HepG2 (cell line): ENCODE measurements at regions not wholly inside any gene's neighbourhood (a gene's known extent, or its start where the extent isn't known, plus 50 kb on each side); places are given as distances from the start of the nearest gene placed in this dataset.

Experiments used
- ATAC-seq: fragments of 200-7000 bp; cut with Tn5 transposase; 3 replicates; pipeline ENCODE4 v1.9.1; 2020; ENCODE audit warnings: mild to moderate bottlenecking, moderate library complexity
- BruUV-seq: library from RNA; stranded (reverse); fragments of 400-500 nt; replicated peaks from 2 replicates; lab custom pipeline; 2021; lab: Mats Ljungman, UMichigan
- CTCF ChIA-PET: fragments of 300-600 bp; formaldehyde crosslinking; extraction: SDS; loops from one replicate; lab custom pipeline; 2021; ENCODE audit warnings: low total read pairs, inconsistent platforms, low intra/inter-chr PET ratio; lab: Yijun Ruan, JAX
- POLR2A ChIA-PET: fragments of 350-600 bp; sonication (Branson Sonifier 250); formaldehyde crosslinking; loops from one replicate; lab custom pipeline; 2020; ENCODE audit warnings: antibody characterized with exemption, inconsistent platforms; lab: Yijun Ruan, JAX
- DNase-seq: peaks from one replicate; pipeline ENCODE4 v3.0.0-alpha.2; 2015; ENCODE audit warnings: low spot score
- FAIRE-seq: peaks from 3 replicates; lab custom pipeline; 2011; peaks lifted over from hg19 to GRCh38; lab: Jason Lieb, UNC
- H2AFZ ChIP-seq: one replicate; pipeline ENCODE4 v1.6.1; 2011; ENCODE audit warnings: low read length, inconsistent platforms
- H3K27ac ChIP-seq: fragments of 300-600 bp; 3 replicates; pipeline ENCODE4 v1.8.0; 2011; ENCODE audit warnings: mixed run types, mild to moderate bottlenecking, mixed read lengths, low read length, inconsistent platforms; ENCODE audit not compliant: insufficient read depth; ENCODE audit errors: extremely low read length
- H3K27me3 ChIP-seq, 2 experiments: fragments of 200-600 bp in 1 of 2; 2 replicates in 1 of 2; 3 replicates in 1 of 2; pipeline versions ENCODE4 v1.6.0 to v1.8.0; 2011; ENCODE audit warnings: low read length in 2 of 2, mild to moderate bottlenecking in 2 of 2, moderate library complexity in 2 of 2, inconsistent platforms in 1 of 2; ENCODE audit not compliant: insufficient read depth in 2 of 2, control insufficient read depth in 1 of 2
- H3K36me3 ChIP-seq, 2 experiments: fragments of 200-600 bp in 1 of 2; replicated peaks in 1 of 2; 2 replicates in 1 of 2; 3 replicates in 1 of 2; pipeline versions ENCODE4 v1.5.1 to v1.8.0; 2011; ENCODE audit warnings: low read length in 2 of 2, inconsistent platforms in 1 of 2; ENCODE audit not compliant: insufficient read depth in 2 of 2, control insufficient read depth in 1 of 2
- H3K4me1 ChIP-seq: 2 replicates; pipeline ENCODE4 v1.5.1; 2012; ENCODE audit warnings: low read length, inconsistent platforms; ENCODE audit not compliant: insufficient read depth
- H3K4me2 ChIP-seq: 2 replicates; pipeline ENCODE4 v1.6.0; 2011; ENCODE audit warnings: low read depth, low read length, inconsistent platforms
- H3K4me3 ChIP-seq, 3 experiments: fragments of 200-600 bp in 1 of 3; sonication (generic), shearing (Covaris generic) in 1 of 3; replicated peaks in 1 of 3; 2 replicates each; pipeline ENCODE4 v1.5.1; 2011 to 2016; ENCODE audit warnings: low read length in 3 of 3, inconsistent platforms in 2 of 3, low read depth in 2 of 3, mild to moderate bottlenecking in 2 of 3, control low read depth in 1 of 3, mixed read lengths in 1 of 3; ENCODE audit not compliant: insufficient read depth in 1 of 3
- H3K79me2 ChIP-seq: one replicate; pipeline ENCODE4 v1.6.1; 2011; ENCODE audit warnings: low read length, inconsistent platforms; ENCODE audit not compliant: insufficient read depth
- H3K9ac ChIP-seq: 2 replicates; pipeline ENCODE4 v1.6.0; 2011; ENCODE audit warnings: mild to moderate bottlenecking, low read depth, low read length, inconsistent platforms; ENCODE audit not compliant: insufficient read depth
- H3K9me3 ChIP-seq: 2 replicates; pipeline ENCODE4 v1.5.1; 2012; ENCODE audit warnings: mild to moderate bottlenecking, low read length
- H4K20me1 ChIP-seq: 2 replicates; pipeline ENCODE4 v1.6.0; 2011; ENCODE audit warnings: inconsistent platforms, mild to moderate bottlenecking, low read length, moderate library complexity; ENCODE audit not compliant: insufficient read depth
- FOXA1 ChIP-seq, 2 experiments: fragments of 450-650 bp in 1 of 2; sonication (generic) in 1 of 2; formaldehyde crosslinking in 1 of 2; IDR thresholded peaks; 2 replicates each; pipeline versions ENCODE4 v1.4.0 to v1.6.1; 2016 to 2020; ENCODE audit warnings: missing genetic modification reagents in 1 of 2
- FOXA3 ChIP-seq: IDR thresholded peaks from 2 replicates; pipeline ENCODE4 v1.6.1; 2016; ENCODE audit warnings: missing genetic modification reagents, missing compliant biosample characterization
- FOXO1 ChIP-seq: sonication (generic); formaldehyde crosslinking; IDR thresholded peaks from 2 replicates; pipeline ENCODE4 v1.4.0; 2020; ENCODE audit warnings: missing genetic modification reagents
- HIVEP1 ChIP-seq: sonication (generic); formaldehyde crosslinking; IDR thresholded peaks from 2 replicates; pipeline ENCODE4 v1.4.0; 2020; ENCODE audit warnings: mild to moderate bottlenecking, missing genetic modification reagents
- NCOA2 ChIP-seq: sonication (generic); formaldehyde crosslinking; IDR thresholded peaks from 2 replicates; pipeline ENCODE4 v1.8.0; 2022; ENCODE audit warnings: inconsistent platforms
- PCBP2 ChIP-seq: fragments of 200-400 bp; formaldehyde crosslinking; optimal IDR thresholded peaks from 2 replicates; pipeline ENCODE3; 2018; ENCODE audit warnings: low read length, low read depth; ENCODE audit not compliant: poor library complexity, severe bottlenecking
- RXRB ChIP-seq: IDR thresholded peaks from 2 replicates; pipeline ENCODE4 v1.6.1; 2016; ENCODE audit warnings: borderline replicate concordance, missing genetic modification reagents, missing compliant biosample characterization
- SATB2 ChIP-seq: sonication (generic); formaldehyde crosslinking; IDR thresholded peaks from 2 replicates; pipeline ENCODE4 v1.5.0; 2020; ENCODE audit warnings: missing genetic modification reagents
- TEAD2 ChIP-seq: sonication (generic); formaldehyde crosslinking; IDR thresholded peaks from 2 replicates; pipeline ENCODE4 v1.9.0; 2021; ENCODE audit warnings: missing genetic modification reagents
- YY1 ChIP-seq: IDR thresholded peaks from 2 replicates; pipeline ENCODE4 v1.6.1; 2011; ENCODE audit warnings: low read length, low read depth, moderate library complexity, mild to moderate bottlenecking; ENCODE audit not compliant: insufficient read depth, insufficient replicate concordance
- ZNF883 ChIP-seq: sonication (generic); formaldehyde crosslinking; IDR thresholded peaks from 2 replicates; pipeline ENCODE4 v1.5.1; 2020; ENCODE audit warnings: mild to moderate bottlenecking, missing genetic modification reagents; ENCODE audit errors: not compliant biosample characterization
- WGBS: methylation state at CpG from one replicate; pipeline ENCODE4 v1.1.6; 2017; ENCODE audit warnings: low lambda C conversion rate; 5-methylcytosine and 5-hydroxymethylcytosine counted together
- in situ Hi-C: cut with HindIII; loops from 2 replicates; pipeline ENCODE4 v1.10.0; 2017; ENCODE audit warnings: low pct_unique_long_range_greater_than_20kb; ENCODE audit not compliant: extremely low pct_ligation_motif_present
- intact Hi-C: fragments of 100-400 bp; cut with micrococcal nuclease; formaldehyde crosslinking; loops from one replicate; pipeline ENCODE4 v1.10.0; 2022; ENCODE audit not compliant: unreplicated experiment
- TF ChIP-seq, protein P1 (sequence below): sonication (generic); formaldehyde crosslinking; IDR thresholded peaks from 2 replicates; pipeline ENCODE4 v1.8.0; 2022; ENCODE audit warnings: missing genetic modification reagents, mild to moderate bottlenecking, borderline replicate concordance
- TF ChIP-seq, protein P2 (sequence below): sonication (generic); formaldehyde crosslinking; conservative IDR thresholded peaks from 2 replicates; pipeline ENCODE4 v1.8.1; 2023; ENCODE audit warnings: missing genetic modification reagents
- TF ChIP-seq, protein P3 (sequence below): sonication (generic); formaldehyde crosslinking; IDR thresholded peaks from 2 replicates; pipeline ENCODE4 v1.4.0; 2020; ENCODE audit warnings: mild to moderate bottlenecking, missing genetic modification reagents
- TF ChIP-seq, protein P4 (sequence below): sonication (generic); formaldehyde crosslinking; IDR thresholded peaks from 2 replicates; pipeline ENCODE4 v1.4.0; 2020; ENCODE audit warnings: missing genetic modification reagents

DNA sequence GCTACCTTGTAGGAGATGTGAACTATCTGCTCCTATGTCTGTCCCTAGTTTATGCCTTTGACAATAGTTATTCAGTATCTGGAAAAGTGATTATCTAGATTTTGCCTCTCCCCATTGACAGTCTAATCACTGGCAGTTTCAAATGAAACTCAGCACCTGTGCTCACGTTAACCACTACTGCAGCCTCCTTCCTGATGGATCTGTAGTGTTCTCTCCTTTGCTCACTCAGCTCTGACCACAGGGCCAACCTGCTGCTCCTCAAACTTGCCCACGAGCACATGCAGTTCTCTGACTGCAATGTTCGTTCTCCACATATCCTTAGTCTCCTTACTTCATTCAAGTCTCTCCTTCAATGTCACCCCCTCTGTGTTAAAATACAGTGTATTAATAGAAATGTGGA, 230.1 kb downstream of the NHLRC3 start (continued):
- TF ChIP-seq PCBP2 (no peak), TEAD2 (no peak), FOXO1 (CRISPR knock-in tag) (no peak), NCOA2 (no peak), ZNF883 (no peak), SATB2 (CRISPR knock-in tag) (no peak)
- TF ChIP-seq, protein P1, sequence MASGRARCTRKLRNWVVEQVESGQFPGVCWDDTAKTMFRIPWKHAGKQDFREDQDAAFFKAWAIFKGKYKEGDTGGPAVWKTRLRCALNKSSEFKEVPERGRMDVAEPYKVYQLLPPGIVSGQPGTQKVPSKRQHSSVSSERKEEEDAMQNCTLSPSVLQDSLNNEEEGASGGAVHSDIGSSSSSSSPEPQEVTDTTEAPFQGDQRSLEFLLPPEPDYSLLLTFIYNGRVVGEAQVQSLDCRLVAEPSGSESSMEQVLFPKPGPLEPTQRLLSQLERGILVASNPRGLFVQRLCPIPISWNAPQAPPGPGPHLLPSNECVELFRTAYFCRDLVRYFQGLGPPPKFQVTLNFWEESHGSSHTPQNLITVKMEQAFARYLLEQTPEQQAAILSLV (CRISPR knock-in tag): no peak

DNA sequence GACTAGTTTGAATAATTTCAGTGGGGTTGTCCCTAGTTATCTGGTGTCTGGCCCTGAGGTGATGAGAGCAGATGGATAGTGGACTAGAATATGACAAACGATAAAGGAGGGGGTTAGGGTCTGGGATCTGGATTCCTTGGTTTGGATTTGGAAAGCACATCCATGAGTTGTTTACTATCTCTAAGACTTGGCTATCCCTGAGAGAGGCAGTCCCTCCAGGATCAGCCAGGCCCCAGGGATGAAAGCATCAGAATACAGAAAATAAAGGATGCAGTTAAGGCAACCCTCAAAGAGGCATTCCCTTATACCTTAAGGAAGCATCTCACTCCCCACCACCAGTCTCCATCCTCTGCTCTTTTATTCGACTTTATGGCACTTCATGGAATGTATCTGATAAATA, 230.7 kb downstream of the NHLRC3 start:
- POLR2A ChIA-PET: no interaction called here
- Histone ChIP-seq H3K4me3 (no peak overlapping the region), H3K9me3 (no peaks in the 10 kb centered on the region), H3K9ac (no peak overlapping the region), H3K36me3 (no peaks in the 10 kb centered on the region), H3K27ac (no peak overlapping the region), H3K4me2 (no peak overlapping the region), H2AFZ (no peak overlapping the region), H3K27me3 (no peaks in the 10 kb centered on the region), H3K79me2 (no peaks in the 10 kb centered on the region), H4K20me1 (no peaks in the 10 kb centered on the region), H3K4me1 (no peaks in the 10 kb centered on the region)
- intact Hi-C loops: no loop called here
- WGBS: 0% methylated on average over 2 of the region's 2 CpGs
- no peak for FAIRE-seq
- in situ Hi-C loops: loop anchor here (25.0 kb wide), 1 partner anchor 343 kb away; the partner anchor contains the start of gene LHFPL6
- no peak for DNase-seq
- ATAC-seq: no peak
- BruUV-seq: no TSS peak
- CTCF ChIA-PET: no interaction called here
- TF ChIP-seq, protein P2, sequence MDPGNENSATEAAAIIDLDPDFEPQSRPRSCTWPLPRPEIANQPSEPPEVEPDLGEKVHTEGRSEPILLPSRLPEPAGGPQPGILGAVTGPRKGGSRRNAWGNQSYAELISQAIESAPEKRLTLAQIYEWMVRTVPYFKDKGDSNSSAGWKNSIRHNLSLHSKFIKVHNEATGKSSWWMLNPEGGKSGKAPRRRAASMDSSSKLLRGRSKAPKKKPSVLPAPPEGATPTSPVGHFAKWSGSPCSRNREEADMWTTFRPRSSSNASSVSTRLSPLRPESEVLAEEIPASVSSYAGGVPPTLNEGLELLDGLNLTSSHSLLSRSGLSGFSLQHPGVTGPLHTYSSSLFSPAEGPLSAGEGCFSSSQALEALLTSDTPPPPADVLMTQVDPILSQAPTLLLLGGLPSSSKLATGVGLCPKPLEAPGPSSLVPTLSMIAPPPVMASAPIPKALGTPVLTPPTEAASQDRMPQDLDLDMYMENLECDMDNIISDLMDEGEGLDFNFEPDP (CRISPR knock-in tag): no peak
- TF ChIP-seq RXRB (CRISPR knock-in tag): no peak
- TF ChIP-seq, protein P3, sequence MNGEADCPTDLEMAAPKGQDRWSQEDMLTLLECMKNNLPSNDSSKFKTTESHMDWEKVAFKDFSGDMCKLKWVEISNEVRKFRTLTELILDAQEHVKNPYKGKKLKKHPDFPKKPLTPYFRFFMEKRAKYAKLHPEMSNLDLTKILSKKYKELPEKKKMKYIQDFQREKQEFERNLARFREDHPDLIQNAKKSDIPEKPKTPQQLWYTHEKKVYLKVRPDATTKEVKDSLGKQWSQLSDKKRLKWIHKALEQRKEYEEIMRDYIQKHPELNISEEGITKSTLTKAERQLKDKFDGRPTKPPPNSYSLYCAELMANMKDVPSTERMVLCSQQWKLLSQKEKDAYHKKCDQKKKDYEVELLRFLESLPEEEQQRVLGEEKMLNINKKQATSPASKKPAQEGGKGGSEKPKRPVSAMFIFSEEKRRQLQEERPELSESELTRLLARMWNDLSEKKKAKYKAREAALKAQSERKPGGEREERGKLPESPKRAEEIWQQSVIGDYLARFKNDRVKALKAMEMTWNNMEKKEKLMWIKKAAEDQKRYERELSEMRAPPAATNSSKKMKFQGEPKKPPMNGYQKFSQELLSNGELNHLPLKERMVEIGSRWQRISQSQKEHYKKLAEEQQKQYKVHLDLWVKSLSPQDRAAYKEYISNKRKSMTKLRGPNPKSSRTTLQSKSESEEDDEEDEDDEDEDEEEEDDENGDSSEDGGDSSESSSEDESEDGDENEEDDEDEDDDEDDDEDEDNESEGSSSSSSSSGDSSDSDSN: no peak
- no peak for TF ChIP-seq YY1
- no peak for TF ChIP-seq FOXA1 (IDR thresholded peaks at IDR 0.05)
- TF ChIP-seq FOXA1 (CRISPR knock-in tag; IDR thresholded peaks at IDR 0.05): no peak
- no peak for TF ChIP-seq HIVEP1 (CRISPR knock-in tag)
- no peak for TF ChIP-seq FOXA3 (CRISPR knock-in tag)
- TF ChIP-seq, protein P4, sequence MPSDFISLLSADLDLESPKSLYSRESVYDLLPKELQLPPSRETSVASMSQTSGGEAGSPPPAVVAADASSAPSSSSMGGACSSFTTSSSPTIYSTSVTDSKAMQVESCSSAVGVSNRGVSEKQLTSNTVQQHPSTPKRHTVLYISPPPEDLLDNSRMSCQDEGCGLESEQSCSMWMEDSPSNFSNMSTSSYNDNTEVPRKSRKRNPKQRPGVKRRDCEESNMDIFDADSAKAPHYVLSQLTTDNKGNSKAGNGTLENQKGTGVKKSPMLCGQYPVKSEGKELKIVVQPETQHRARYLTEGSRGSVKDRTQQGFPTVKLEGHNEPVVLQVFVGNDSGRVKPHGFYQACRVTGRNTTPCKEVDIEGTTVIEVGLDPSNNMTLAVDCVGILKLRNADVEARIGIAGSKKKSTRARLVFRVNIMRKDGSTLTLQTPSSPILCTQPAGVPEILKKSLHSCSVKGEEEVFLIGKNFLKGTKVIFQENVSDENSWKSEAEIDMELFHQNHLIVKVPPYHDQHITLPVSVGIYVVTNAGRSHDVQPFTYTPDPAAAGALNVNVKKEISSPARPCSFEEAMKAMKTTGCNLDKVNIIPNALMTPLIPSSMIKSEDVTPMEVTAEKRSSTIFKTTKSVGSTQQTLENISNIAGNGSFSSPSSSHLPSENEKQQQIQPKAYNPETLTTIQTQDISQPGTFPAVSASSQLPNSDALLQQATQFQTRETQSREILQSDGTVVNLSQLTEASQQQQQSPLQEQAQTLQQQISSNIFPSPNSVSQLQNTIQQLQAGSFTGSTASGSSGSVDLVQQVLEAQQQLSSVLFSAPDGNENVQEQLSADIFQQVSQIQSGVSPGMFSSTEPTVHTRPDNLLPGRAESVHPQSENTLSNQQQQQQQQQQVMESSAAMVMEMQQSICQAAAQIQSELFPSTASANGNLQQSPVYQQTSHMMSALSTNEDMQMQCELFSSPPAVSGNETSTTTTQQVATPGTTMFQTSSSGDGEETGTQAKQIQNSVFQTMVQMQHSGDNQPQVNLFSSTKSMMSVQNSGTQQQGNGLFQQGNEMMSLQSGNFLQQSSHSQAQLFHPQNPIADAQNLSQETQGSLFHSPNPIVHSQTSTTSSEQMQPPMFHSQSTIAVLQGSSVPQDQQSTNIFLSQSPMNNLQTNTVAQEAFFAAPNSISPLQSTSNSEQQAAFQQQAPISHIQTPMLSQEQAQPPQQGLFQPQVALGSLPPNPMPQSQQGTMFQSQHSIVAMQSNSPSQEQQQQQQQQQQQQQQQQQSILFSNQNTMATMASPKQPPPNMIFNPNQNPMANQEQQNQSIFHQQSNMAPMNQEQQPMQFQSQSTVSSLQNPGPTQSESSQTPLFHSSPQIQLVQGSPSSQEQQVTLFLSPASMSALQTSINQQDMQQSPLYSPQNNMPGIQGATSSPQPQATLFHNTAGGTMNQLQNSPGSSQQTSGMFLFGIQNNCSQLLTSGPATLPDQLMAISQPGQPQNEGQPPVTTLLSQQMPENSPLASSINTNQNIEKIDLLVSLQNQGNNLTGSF (CRISPR knock-in tag): no peak
